ENCODE measurements at regions not wholly inside any gene's neighbourhood (a gene's known extent, or its start where the extent isn't known, plus 50 kb on each side); places are given as distances from the start of the nearest gene placed in this dataset.

DNA sequence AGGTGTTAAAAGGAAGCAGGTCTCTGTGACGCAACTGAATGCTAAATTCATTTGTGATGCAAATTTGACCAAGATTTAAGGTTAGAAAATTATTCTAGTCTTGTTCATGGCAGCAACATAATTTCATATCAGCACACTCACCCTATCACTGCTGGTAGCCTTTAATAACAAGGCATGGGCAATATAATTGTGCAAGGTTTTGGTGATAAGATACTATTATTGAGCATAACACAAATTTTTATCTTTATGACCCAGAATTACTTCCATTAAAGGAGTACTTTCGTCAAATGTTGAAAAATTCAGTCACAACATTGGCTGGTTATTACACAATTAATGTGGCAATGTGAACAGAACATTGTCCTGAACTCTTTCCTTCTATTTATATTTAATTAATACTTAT lies 96.0 kb upstream of the PAM start:
- Histone ChIP-seq H3K4me3 (replicated peaks; ENCODE audit: low read depth, low read length) (no peak overlapping the region), H3K27me3 (replicated peaks; ENCODE audit: control insufficient read depth, insufficient read depth, low read length) (no peaks in the 10 kb centered on the region; the same call in 1 of the 2 replicates), H3K36me3 (ENCODE audit: control insufficient read depth, insufficient read depth, low read length) (no peaks in the 10 kb centered on the region)
- no peak for TF ChIP-seq CTCF (IDR thresholded peaks at IDR 0.05; ENCODE audit: insufficient read depth, low read length, poor library complexity, severe bottlenecking)
- DNase-seq (ENCODE audit: extremely low read depth, insufficient read length), result no peak

GRCh38 chr5:102660111-102660510 lies 95.0 kb upstream of the PAM start:
- no peaks in the 10 kb centered on the region for H3K36me3 ChIP-seq (ENCODE audit: control insufficient read depth, insufficient read depth, low read length)
- TF ChIP-seq CTCF (IDR thresholded peaks at IDR 0.05; ENCODE audit: insufficient read depth, low read length, poor library complexity, severe bottlenecking), result no peak
- no peak for DNase-seq (ENCODE audit: extremely low read depth, insufficient read length)
- no peak overlapping the region for H3K4me3 ChIP-seq (replicated peaks; ENCODE audit: low read depth, low read length)
- H3K27me3 ChIP-seq (replicated peaks; ENCODE audit: control insufficient read depth, insufficient read depth, low read length), result no peaks in the 10 kb centered on the region; the same call in 1 of the 2 replicates

DNA sequence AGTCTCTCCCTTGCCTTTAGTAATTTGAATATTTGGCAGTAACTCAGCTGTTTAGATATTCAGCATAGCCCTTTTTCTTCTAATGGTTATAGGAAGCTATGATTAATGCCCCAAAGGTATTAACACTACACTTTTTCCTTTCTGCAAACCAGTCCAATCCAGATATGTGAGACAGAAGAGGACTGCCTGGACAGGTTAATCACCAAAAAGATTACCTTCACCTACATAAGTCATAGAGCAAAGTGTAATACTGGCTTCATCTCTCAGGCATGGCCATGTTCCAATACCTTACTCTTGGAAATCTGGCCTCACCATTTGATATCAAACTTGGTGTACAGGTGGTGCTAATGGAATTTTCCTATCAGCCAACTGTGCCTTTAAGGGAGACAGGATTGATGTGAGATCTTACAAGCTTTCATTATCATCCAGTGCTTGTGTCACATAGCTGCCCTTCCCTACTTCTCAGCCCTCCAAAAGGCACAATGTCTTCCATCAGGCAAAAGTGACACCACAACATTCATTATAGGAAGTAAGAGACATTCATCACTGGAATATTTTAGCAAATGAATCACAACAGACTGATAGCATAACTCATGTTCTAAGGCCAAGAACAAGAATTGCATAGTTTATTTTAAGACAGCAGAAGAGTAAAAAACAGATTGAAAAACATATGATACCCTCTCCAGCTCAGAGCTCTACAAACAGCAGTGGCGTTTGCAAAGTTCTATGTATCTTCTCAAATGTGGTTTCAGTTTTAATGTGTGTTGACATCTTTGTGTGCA lies 91.2 kb upstream of the PAM start:
- Histone ChIP-seq H3K4me3 (replicated peaks; ENCODE audit: low read depth, low read length) (no peak overlapping the region), H3K36me3 (ENCODE audit: control insufficient read depth, insufficient read depth, low read length) (no peaks in the 10 kb centered on the region), H3K27me3 (replicated peaks; ENCODE audit: control insufficient read depth, insufficient read depth, low read length) (no peaks in the 10 kb centered on the region; the same call in 1 of the 2 replicates)
- TF ChIP-seq CTCF (IDR thresholded peaks at IDR 0.05; ENCODE audit: insufficient read depth, low read length, poor library complexity, severe bottlenecking), result no peak
- DNase-seq (ENCODE audit: extremely low read depth, insufficient read length), result no peak

DNA sequence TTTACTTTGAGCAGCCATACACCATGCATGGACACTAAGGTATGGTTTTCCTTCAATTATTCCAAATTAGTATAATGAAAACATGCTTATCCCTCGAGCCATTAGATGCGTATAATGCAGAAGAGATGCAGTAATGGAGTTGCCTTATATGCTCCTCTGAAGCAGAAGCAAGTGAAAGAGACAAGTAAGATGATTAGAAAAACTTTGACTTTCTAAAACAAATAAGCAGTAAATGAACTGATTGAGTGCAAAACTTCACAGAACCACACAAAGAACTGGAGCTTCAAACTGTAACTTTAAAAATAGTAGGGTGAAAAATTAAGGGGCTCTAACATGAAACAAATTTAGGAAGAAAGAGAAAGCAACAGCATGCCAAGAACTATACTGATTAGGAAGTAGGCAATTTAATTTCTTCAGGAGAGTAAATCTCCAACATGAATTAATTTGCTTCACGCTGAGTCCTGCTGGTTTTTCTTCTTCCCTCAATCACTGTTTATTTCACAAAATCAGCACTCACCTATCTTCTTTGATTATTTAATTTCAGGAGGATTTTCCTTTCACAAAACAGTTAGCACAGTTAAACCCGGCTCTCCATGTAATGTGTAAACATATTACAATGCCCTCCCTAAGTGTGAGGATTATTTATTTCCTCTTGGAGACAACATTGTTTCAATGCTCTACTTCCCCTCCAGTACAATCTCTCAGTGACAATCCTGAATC lies 90.3 kb upstream of the PAM start:
- Histone ChIP-seq H3K27me3 (replicated peaks; ENCODE audit: control insufficient read depth, insufficient read depth, low read length) (no peaks in the 10 kb centered on the region; the same call in 1 of the 2 replicates), H3K36me3 (ENCODE audit: control insufficient read depth, insufficient read depth, low read length) (no peaks in the 10 kb centered on the region), H3K4me3 (replicated peaks; ENCODE audit: low read depth, low read length) (no peak overlapping the region)
- DNase-seq (ENCODE audit: extremely low read depth, insufficient read length), result no peak
- no peak for TF ChIP-seq CTCF (IDR thresholded peaks at IDR 0.05; ENCODE audit: insufficient read depth, low read length, poor library complexity, severe bottlenecking)

GRCh38 chr5:102666164-102666946 lies 88.8 kb upstream of the PAM start:
- no peak for TF ChIP-seq CTCF (IDR thresholded peaks at IDR 0.05; ENCODE audit: insufficient read depth, low read length, poor library complexity, severe bottlenecking)
- DNase-seq (ENCODE audit: extremely low read depth, insufficient read length), result no peak
- H3K36me3 ChIP-seq (ENCODE audit: control insufficient read depth, insufficient read depth, low read length), result no peaks in the 10 kb centered on the region

More at GRCh38 chr5:102666164-102666946, 88.8 kb upstream of the PAM start:
- Histone ChIP-seq H3K4me3 (replicated peaks; ENCODE audit: low read depth, low read length) (no peak overlapping the region), H3K27me3 (replicated peaks; ENCODE audit: control insufficient read depth, insufficient read depth, low read length) (no peaks in the 10 kb centered on the region)
